Activated T-cell treated with anti-CD3 and anti-CD28 coated beads, Interleukin-2, amount 50 U/mL, for 48 hours (primary cell): ENCODE measurements at regions not wholly inside any gene's neighbourhood (a gene's known extent, or its start where the extent isn't known, plus 50 kb on each side); places are given as distances from the start of the nearest gene placed in this dataset.
"Not testable (repeated sequence)": the region's sequence is repeated elsewhere in the genome, so short reads cannot be mapped to it uniquely, and the experiment has no call there.

Source experiments
- DNase-seq, 2 experiments: peaks; one replicate each; pipeline ENCODE4 v3.0.0-alpha.2; 2020

- no peak for DNase-seq
Measured at GRCh38 chr5:6273090-6273735, 105.1 kb downstream of the MED10 start.

GRCh38 chr5:6269925-6270324, 108.4 kb downstream of the MED10 start:
- no peak for DNase-seq

- DNase-seq: no peak
Measured at GRCh38 chr5:6266671-6267197, 111.6 kb downstream of the MED10 start.

- no peak for DNase-seq
Measured at GRCh38 chr5:6264394-6264793, 114.0 kb downstream of the MED10 start.

- no peak for DNase-seq
Measured at GRCh38 chr5:6262651-6263363, 115.5 kb downstream of the MED10 start.

GRCh38 chr5:6261668-6262067, 116.7 kb downstream of the MED10 start:
- peak in 1 of 2 experiments; percentile 21 for DNase-seq

GRCh38 chr5:6261256-6261655, 117.1 kb downstream of the MED10 start:
- DNase-seq: no peak

- no peak for DNase-seq
Measured at GRCh38 chr5:6260846-6261245, 117.5 kb downstream of the MED10 start.

GRCh38 chr5:6256901-6257300, 121.4 kb downstream of the MED10 start:
- no peak for DNase-seq

- DNase-seq: no peak
Measured at GRCh38 chr5:6255956-6256355, 122.4 kb downstream of the MED10 start.

GRCh38 chr5:6253846-6254245, 124.5 kb downstream of the MED10 start:
- no peak for DNase-seq

- no peak for DNase-seq
Measured at GRCh38 chr5:6253281-6253680, 125.1 kb downstream of the MED10 start.

- no peak for DNase-seq
Measured at GRCh38 chr5:6252581-6252980, 125.8 kb downstream of the MED10 start.

- no peak for DNase-seq
Measured at GRCh38 chr5:6251565-6252102, 126.7 kb downstream of the MED10 start.

- DNase-seq: no peak
Measured at GRCh38 chr5:6250121-6250520, 128.2 kb downstream of the MED10 start.

GRCh38 chr5:6248132-6248531, 130.2 kb downstream of the MED10 start:
- no peak for DNase-seq

- no peak for DNase-seq
Measured at GRCh38 chr5:6246820-6247437, 131.4 kb downstream of the MED10 start.

- no peak for DNase-seq
Measured at GRCh38 chr5:6244339-6244714, 134.0 kb downstream of the MED10 start.

GRCh38 chr5:6243706-6244338, 134.5 kb downstream of the MED10 start:
- no peak for DNase-seq

GRCh38 chr5:6241056-6241455, 137.3 kb downstream of the MED10 start:
- DNase-seq: not testable (repeated sequence)

- DNase-seq: no peak
Measured at GRCh38 chr5:6236858-6237481, 141.4 kb downstream of the MED10 start.

- DNase-seq: no peak
Measured at GRCh38 chr5:6236170-6236793, 142.1 kb downstream of the MED10 start.
